OCI-LY1 (cell line): ENCODE measurements at regions not wholly inside any gene's neighbourhood (a gene's known extent, or its start where the extent isn't known, plus 50 kb on each side); places are given as distances from the start of the nearest gene placed in this dataset.

Experiments used
- H2AFZ ChIP-seq: fragments of 200-600 bp; sonication (generic), shearing (Covaris generic); 2 replicates; pipeline ENCODE4 v1.6.0; 2014; ENCODE audit warnings: antibody characterized with exemption, mild to moderate bottlenecking, low read length
- H3F3A ChIP-seq: fragments of 200-600 bp; sonication (generic), shearing (Covaris generic); 2 replicates; pipeline ENCODE4 v1.6.0; 2014; ENCODE audit warnings: mild to moderate bottlenecking, antibody characterized with exemption, low read length, moderate library complexity; ENCODE audit not compliant: insufficient read depth
- H3K27ac ChIP-seq: fragments of 200-600 bp; sonication (generic); 2 replicates; pipeline ENCODE4 v1.5.1; 2014; ENCODE audit warnings: low read length, mixed run types, mild to moderate bottlenecking, low read depth; ENCODE audit not compliant: poor library complexity, severe bottlenecking
- H3K27me3 ChIP-seq: fragments of 200-600 bp; sonication (generic); 2 replicates; pipeline ENCODE4 v1.6.0; 2014; ENCODE audit warnings: antibody characterized with exemption, mild to moderate bottlenecking, low read length, moderate library complexity; ENCODE audit not compliant: insufficient read depth
- H3K36me3 ChIP-seq: fragments of 200-600 bp; sonication (generic); 2 replicates; pipeline ENCODE4 v1.6.1; 2014; ENCODE audit warnings: mild to moderate bottlenecking, antibody characterized with exemption, low read length, moderate library complexity, mixed read lengths; ENCODE audit not compliant: insufficient read depth
- H3K4me1 ChIP-seq: fragments of 200-600 bp; sonication (generic); 2 replicates; pipeline ENCODE4 v1.5.1; 2014; ENCODE audit warnings: mild to moderate bottlenecking, low read length, moderate library complexity; ENCODE audit not compliant: insufficient read depth, severe bottlenecking
- H3K4me2 ChIP-seq: fragments of 200-600 bp; sonication (generic), shearing (Covaris generic); 2 replicates; pipeline ENCODE4 v1.6.1; 2014; ENCODE audit warnings: low read length
- H3K4me3 ChIP-seq: fragments of 200-600 bp; sonication (generic); 2 replicates; pipeline ENCODE4 v1.5.1; 2014; ENCODE audit warnings: low read length, low read depth, mild to moderate bottlenecking, mixed read lengths; ENCODE audit not compliant: poor library complexity, severe bottlenecking
- H3K79me2 ChIP-seq: fragments of 200-600 bp; shearing (Covaris generic); 2 replicates; pipeline ENCODE4 v1.6.1; 2016; ENCODE audit warnings: mixed run types, low read length, mixed read lengths; ENCODE audit not compliant: insufficient read depth
- H3K9ac ChIP-seq: fragments of 200-600 bp; sonication (generic), shearing (Covaris generic); 2 replicates; pipeline ENCODE4 v1.6.1; 2014; ENCODE audit warnings: mild to moderate bottlenecking, low read length, mixed read lengths
- H3K9me2 ChIP-seq: fragments of 200-600 bp; sonication (generic), shearing (Covaris generic); 2 replicates; pipeline ENCODE4 v1.6.1; 2014; ENCODE audit warnings: low read depth, mild to moderate bottlenecking, low read length, mixed read lengths
- H3K9me3 ChIP-seq: fragments of 200-600 bp; shearing (Covaris generic); 2 replicates; pipeline ENCODE4 v1.6.1; 2014; ENCODE audit warnings: low read length, mixed read lengths
- H4K20me1 ChIP-seq: fragments of 200-600 bp; sonication (generic), shearing (Covaris generic); 2 replicates; pipeline ENCODE4 v1.6.0; 2016; ENCODE audit warnings: mild to moderate bottlenecking, low read length; ENCODE audit not compliant: insufficient read depth
- EZH2 ChIP-seq: fragments of 200-600 bp; sonication (generic), shearing (Covaris generic); IDR thresholded peaks from 2 replicates; pipeline ENCODE4 v1.8.0; 2017; ENCODE audit warnings: borderline replicate concordance, mixed run types, mild to moderate bottlenecking, antibody characterized with exemption, low read length, moderate library complexity, mixed read lengths
- TF ChIP-seq, protein P1 (sequence below): fragments of 200-600 bp; sonication (generic), shearing (Covaris generic); IDR thresholded peaks from 2 replicates; pipeline ENCODE4 v1.5.1; 2017; ENCODE audit warnings: mild to moderate bottlenecking, antibody characterized with exemption, low read length, moderate library complexity, mixed read lengths

DNA sequence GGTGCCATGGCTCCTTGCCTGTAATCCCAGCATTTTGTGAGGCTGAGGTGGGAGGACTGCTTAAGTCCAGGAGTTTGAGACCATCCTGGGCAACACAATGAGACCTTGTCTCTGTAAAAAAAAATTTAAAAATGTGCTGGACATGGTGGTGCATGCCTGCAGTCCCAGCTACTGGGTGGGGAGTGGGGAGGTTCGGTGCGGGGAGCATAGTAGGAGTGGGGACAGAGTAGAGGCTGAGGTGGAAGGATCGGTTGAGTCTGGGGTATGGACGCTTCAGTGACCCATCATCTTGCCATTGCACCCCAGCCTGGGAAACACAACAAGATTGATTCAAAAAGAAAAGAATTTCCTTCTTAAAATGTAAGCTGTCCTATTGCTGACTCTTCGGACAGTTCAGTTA is 1490.0 kb upstream of the GBE1 start:
- no peaks in the 10 kb centered on the region for H3F3A ChIP-seq

DNA sequence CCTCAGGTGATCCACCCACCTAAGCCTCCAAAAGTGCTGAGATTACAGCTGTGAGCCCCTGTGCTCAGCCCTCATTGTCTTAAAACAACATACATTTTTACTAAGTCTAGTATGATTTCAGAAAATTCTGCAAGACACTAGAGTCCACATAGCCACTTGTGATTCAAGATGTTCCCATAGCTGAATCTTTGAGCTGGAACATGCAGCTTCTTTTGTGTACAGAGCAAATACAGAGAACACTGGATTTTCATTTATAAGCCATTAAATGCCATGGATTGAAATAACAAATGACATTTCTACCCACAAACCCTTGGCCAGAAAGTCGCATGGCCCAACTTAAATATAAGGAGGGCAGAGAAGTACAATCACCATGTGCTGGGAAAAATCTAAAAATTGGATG is 1489.2 kb upstream of the GBE1 start:
- H3K27ac ChIP-seq = no peak overlapping the region
- H3K9me2 ChIP-seq = no peaks in the 10 kb centered on the region
- H3K9me3 ChIP-seq = no peaks in the 10 kb centered on the region; the same call in 1 of the 2 replicates
- H4K20me1 ChIP-seq = no peaks in the 10 kb centered on the region
- no peaks in the 10 kb centered on the region for H3K27me3 ChIP-seq
- no peak overlapping the region for H3K9ac ChIP-seq
- TF ChIP-seq, protein P1, sequence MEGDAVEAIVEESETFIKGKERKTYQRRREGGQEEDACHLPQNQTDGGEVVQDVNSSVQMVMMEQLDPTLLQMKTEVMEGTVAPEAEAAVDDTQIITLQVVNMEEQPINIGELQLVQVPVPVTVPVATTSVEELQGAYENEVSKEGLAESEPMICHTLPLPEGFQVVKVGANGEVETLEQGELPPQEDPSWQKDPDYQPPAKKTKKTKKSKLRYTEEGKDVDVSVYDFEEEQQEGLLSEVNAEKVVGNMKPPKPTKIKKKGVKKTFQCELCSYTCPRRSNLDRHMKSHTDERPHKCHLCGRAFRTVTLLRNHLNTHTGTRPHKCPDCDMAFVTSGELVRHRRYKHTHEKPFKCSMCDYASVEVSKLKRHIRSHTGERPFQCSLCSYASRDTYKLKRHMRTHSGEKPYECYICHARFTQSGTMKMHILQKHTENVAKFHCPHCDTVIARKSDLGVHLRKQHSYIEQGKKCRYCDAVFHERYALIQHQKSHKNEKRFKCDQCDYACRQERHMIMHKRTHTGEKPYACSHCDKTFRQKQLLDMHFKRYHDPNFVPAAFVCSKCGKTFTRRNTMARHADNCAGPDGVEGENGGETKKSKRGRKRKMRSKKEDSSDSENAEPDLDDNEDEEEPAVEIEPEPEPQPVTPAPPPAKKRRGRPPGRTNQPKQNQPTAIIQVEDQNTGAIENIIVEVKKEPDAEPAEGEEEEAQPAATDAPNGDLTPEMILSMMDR = no peak
- no peak for TF ChIP-seq EZH2
- H3F3A ChIP-seq = no peaks in the 10 kb centered on the region
- no peaks in the 10 kb centered on the region for H3K79me2 ChIP-seq
- no peak overlapping the region for H2AFZ ChIP-seq
- H3K4me2 ChIP-seq = no peak overlapping the region
- H3K4me1 ChIP-seq = no peaks in the 10 kb centered on the region
- H3K36me3 ChIP-seq = no peaks in the 10 kb centered on the region; the same call in 1 of the 2 replicates
- no peak overlapping the region for H3K4me3 ChIP-seq

More for the DNA sequence above, 1490.0 kb upstream of the GBE1 start:
- no peak overlapping the region for H3K9ac ChIP-seq
- no peak for TF ChIP-seq EZH2
- TF ChIP-seq, protein P1 = no peak
- H3K4me2 ChIP-seq = no peak overlapping the region
- no peaks in the 10 kb centered on the region for H3K9me2 ChIP-seq
- no peaks in the 10 kb centered on the region for H3K27me3 ChIP-seq
- no peaks in the 10 kb centered on the region for H3K4me1 ChIP-seq
- no peak overlapping the region for H3K27ac ChIP-seq
- no peaks in the 10 kb centered on the region; the same call in 1 of the 2 replicates for H3K9me3 ChIP-seq
- no peak overlapping the region for H3K4me3 ChIP-seq
- no peaks in the 10 kb centered on the region for H3K79me2 ChIP-seq
- no peak overlapping the region for H2AFZ ChIP-seq
- H3K36me3 ChIP-seq = no peaks in the 10 kb centered on the region; the same call in 1 of the 2 replicates
- no peaks in the 10 kb centered on the region for H4K20me1 ChIP-seq

DNA sequence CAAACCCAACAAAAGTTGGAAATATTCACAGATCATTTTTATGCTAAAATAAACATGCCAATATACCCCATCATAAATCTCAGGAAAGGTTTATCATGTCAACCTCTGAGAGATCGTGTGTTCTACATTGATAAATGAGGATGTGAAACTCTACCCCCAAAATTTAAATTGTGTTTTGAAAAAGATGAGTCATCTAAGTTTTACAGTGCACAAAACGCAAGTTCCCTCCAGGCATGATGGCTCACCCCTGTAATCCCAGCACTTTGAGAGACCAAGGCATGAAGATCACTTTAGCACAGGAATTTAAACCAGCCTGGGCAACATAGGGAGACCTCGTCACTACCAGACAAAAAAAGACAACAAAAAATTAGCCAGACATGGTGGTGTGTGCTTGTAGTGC is 1487.0 kb upstream of the GBE1 start:
- no peak overlapping the region for H2AFZ ChIP-seq
- H3K9me3 ChIP-seq = no peaks in the 10 kb centered on the region
- no peaks in the 10 kb centered on the region for H3K4me1 ChIP-seq
- H3K4me3 ChIP-seq = no peak overlapping the region
- no peaks in the 10 kb centered on the region for H3K79me2 ChIP-seq
- no peaks in the 10 kb centered on the region for H3K27me3 ChIP-seq
- no peaks in the 10 kb centered on the region; the same call in 1 of the 2 replicates for H3K36me3 ChIP-seq
- no peaks in the 10 kb centered on the region for H4K20me1 ChIP-seq
- no peaks in the 10 kb centered on the region for H3K9me2 ChIP-seq
- H3K4me2 ChIP-seq = no peak overlapping the region
- H3F3A ChIP-seq = no peaks in the 10 kb centered on the region
- no peak overlapping the region for H3K9ac ChIP-seq
- no peak for TF ChIP-seq EZH2
- TF ChIP-seq, protein P1 = no peak
- no peak overlapping the region for H3K27ac ChIP-seq
